ENCODE measurements at regions not wholly inside any gene's neighbourhood (a gene's known extent, or its start where the extent isn't known, plus 50 kb on each side); places are given as distances from the start of the nearest gene placed in this dataset.

GRCh38 chr11:104820431-104820830 lies 77.8 kb downstream of the CASP12 start:
- TF ChIP-seq POLR2A (IDR thresholded peaks at IDR 0.05) (no peak), CTCF (IDR thresholded peaks at IDR 0.05) (no peak), POLR2AphosphoS5 (IDR thresholded peaks at IDR 0.05; ENCODE audit: insufficient read depth in 1 of 2, low read depth in 1 of 2) (no peak)
